SH-SY5Y (cell line): ENCODE measurements at regions not wholly inside any gene's neighbourhood (a gene's known extent, or its start where the extent isn't known, plus 50 kb on each side); places are given as distances from the start of the nearest gene placed in this dataset.

Source experiments
- GATA2 ChIP-seq: IDR thresholded peaks from 2 replicates; pipeline ENCODE4 v1.6.1; 2011; ENCODE audit warnings: mild to moderate bottlenecking, low read depth, low read length
- GATA3 ChIP-seq: IDR thresholded peaks from 2 replicates; pipeline ENCODE4 v1.6.1; 2011; ENCODE audit warnings: low read depth, mild to moderate bottlenecking, low read length, moderate library complexity

DNA sequence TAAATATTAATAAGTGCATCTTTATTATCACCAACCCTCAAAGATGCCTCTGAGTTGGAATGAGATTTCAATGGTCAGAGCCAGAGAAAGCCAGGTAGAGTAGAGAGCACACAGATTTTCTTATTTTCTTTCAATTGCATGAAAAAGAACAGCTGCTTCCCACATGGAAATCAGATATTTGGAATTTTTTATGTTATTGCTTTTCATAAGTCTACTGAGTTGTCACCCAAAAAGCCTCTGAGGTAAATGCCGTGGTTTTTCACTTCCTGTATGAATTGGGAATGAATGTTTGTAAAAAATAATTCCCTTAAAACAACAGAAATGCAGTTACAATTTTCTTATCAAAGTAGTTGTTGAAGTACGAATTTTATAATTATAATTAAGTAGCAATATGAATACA, 563.1 kb downstream of the RFPL4B start:
- no peak for TF ChIP-seq GATA2
- no peak for TF ChIP-seq GATA3
